Body of pancreas (tissue), 4 donors: ENCODE measurements at regions not wholly inside any gene's neighbourhood (a gene's known extent, or its start where the extent isn't known, plus 50 kb on each side); places are given as distances from the start of the nearest gene placed in this dataset.

Experiments
- ATAC-seq: fragments of 150-250 bp; one replicate; pipeline ENCODE4 v1.9.1; 2016
- DNase-seq, 4 donors: peaks; one replicate each; pipeline ENCODE4 v3.0.0-alpha.2; 2019
- H3K27ac ChIP-seq, 4 donors: fragments of 200-600 bp; sonication (generic); 1 replicate in 3 of 4; 2 replicates in 1 of 4; pipeline versions ENCODE4 v1.5.1 to v1.6.1; 2016 to 2019; ENCODE audit warnings: mild to moderate bottlenecking in 1 of 4, mixed read lengths in 1 of 4, moderate library complexity in 1 of 4
- H3K27me3 ChIP-seq, 2 donors: fragments of 200-600 bp; sonication (generic); one replicate each; pipeline ENCODE4 v1.6.0; 2016; ENCODE audit warnings: mild to moderate bottlenecking in 1 of 2
- H3K36me3 ChIP-seq, 2 donors: fragments of 200-600 bp; sonication (generic); replicated peaks in 1 of 2; 2 replicates each; pipeline ENCODE4 v1.5.1; 2016; ENCODE audit warnings: low read depth in 2 of 2; ENCODE audit not compliant: insufficient read depth in 1 of 2
- H3K4me1 ChIP-seq: fragments of 200-600 bp; sonication (generic); one replicate; pipeline ENCODE4 v1.6.0; 2016
- H3K4me3 ChIP-seq, 2 donors: fragments of 200-600 bp; sonication (generic); 1 replicate in 1 of 2; 2 replicates in 1 of 2; pipeline ENCODE4 v1.5.1; 2016 to 2019
- H3K9me3 ChIP-seq, 3 donors: fragments of 200-600 bp; sonication (generic); 1 replicate in 2 of 3; 2 replicates in 1 of 3; pipeline ENCODE4 v1.5.1; 2016
- CTCF ChIP-seq, 7 experiments: fragments of 450-650 bp in 4 of 7; fragments of 200-600 bp in 3 of 7; sonication (generic) in 3 of 7; IDR thresholded peaks; one replicate each; pipeline ENCODE4 v1.5.1; 2016 to 2019; ENCODE audit warnings: antibody characterized with exemption in 7 of 7
- POLR2A ChIP-seq, 3 donors: fragments of 450-650 bp; IDR thresholded peaks; one replicate each; pipeline ENCODE4 v1.6.1; 2016; ENCODE audit warnings: antibody characterized with exemption in 3 of 3, mild to moderate bottlenecking in 2 of 3
- WGBS, 2 donors: methylation state at CpG; one replicate each; pipeline ENCODE4 v1.1.5; 2017; 5-methylcytosine and 5-hydroxymethylcytosine counted together
- intact Hi-C: fragments of 100-400 bp; cut with DNase I; formaldehyde crosslinking; loops from one replicate; pipeline ENCODE4 v1.15.1; 2023

DNA sequence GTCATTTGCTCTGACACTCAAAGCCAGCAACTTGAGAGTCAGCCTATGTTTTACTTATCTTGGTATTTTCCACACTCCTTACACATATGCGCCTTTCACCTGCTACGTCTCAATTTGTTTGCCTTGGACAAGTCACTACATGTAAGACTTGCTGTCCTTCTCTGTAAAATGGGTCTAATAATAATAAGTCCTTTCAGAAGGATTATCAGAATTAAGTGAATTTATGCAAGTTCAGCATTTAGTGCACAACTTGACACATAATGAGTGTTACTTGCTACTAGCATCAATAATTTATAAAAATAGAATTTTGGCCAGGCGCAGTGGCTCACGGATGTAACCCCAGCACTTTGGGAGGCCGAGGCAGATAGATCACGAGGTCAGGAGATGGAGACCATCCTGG is 71.1 kb upstream of the UBL3 start:
- Histone ChIP-seq H3K36me3 (no peaks in the 10 kb centered on the region), H3K4me1 (peaks cover 52% of the 10 kb centered on the region), H3K27ac (no peak overlapping the region), H3K4me3 (no peak overlapping the region), H3K9me3 (no peaks in the 10 kb centered on the region), H3K27me3 (no peaks in the 10 kb centered on the region)
- TF ChIP-seq CTCF (IDR thresholded peaks at IDR 0.05): no peak
- no peak for TF ChIP-seq POLR2A (IDR thresholded peaks at IDR 0.05)
- no peak for DNase-seq
- ATAC-seq: no peak
- intact Hi-C loops: no loop called here
- 80 to 89% methylated on average over 6 of the region's 6 CpGs for WGBS, 2 donors

DNA sequence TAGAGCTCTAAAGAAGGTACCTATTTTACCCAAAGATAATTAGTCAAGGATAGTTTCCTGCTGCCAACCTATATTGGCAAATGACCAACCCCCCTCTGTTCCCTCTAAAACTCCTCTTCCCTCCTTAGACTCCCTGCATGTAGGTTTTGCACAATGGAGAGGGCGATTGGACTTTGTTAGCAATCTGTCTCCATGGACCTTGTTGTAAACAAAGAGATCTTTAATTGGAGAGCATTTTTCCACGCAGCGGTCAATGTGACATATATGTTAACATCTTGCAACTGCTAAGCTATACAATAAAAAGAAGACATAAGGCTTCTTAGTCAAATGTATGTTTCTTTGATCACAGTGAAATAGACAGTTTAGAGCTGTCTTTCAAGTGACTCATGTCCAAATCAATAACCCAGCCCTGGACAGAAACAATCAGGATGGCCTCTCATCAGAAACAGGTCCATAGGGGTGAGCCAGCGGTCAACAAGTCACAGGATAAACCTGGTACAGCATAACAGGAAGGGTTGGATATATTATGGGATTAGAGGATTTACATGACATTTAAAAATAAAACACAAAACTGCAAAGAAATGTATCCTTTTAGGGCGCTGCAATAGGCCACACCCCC is 69.7 kb upstream of the UBL3 start:
- ATAC-seq (no peak), DNase-seq (no peak)
- peaks cover 39% of the 10 kb centered on the region for H3K4me1 ChIP-seq
- H3K4me3 ChIP-seq: no peak overlapping the region
- no peaks in the 10 kb centered on the region for H3K27me3 ChIP-seq
- no peaks in the 10 kb centered on the region for H3K36me3 ChIP-seq
- H3K9me3 ChIP-seq: no peaks in the 10 kb centered on the region
- H3K27ac ChIP-seq: no peak overlapping the region
- intact Hi-C loops: no loop called here
- TF ChIP-seq CTCF (IDR thresholded peaks at IDR 0.05) (no peak), POLR2A (IDR thresholded peaks at IDR 0.05) (no peak)
- 59 to 72% methylated on average over 5 of the region's 5 CpGs for WGBS, 2 donors

DNA sequence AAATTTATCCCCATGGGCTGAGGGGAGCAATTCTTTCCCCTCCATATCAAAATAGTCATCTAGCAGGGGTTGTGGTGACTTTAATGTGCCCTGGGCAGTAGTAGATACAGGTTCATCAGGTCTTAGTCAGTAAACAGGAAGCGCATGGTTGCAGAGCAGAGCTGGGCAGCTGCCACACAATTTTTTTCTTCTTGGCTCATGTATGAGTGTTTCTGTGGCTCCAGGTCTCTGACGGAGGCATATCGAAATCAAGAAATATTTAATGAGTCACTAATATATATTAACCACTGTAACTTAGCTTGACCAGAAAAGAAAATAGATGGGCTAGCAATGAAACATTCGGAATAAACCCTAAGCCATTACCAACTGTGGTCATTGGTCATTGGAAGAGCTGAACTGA is 68.4 kb upstream of the UBL3 start:
- peak; percentile 50 to 78 (median 74) for DNase-seq
- WGBS, 2 donors: 22 to 33% methylated on average over 4 of the region's 4 CpGs
- peak; percentile 70 for ATAC-seq

GRCh38 chr13:29917650-29918049 is 67.2 kb upstream of the UBL3 start:
- H3K4me1 ChIP-seq: peaks cover 16% of the 10 kb centered on the region
- ATAC-seq (no peak), DNase-seq (no peak)
- TF ChIP-seq CTCF (IDR thresholded peaks at IDR 0.05) (no peak), POLR2A (IDR thresholded peaks at IDR 0.05) (no peak)
- no peaks in the 10 kb centered on the region for H3K27me3 ChIP-seq
- H3K27ac ChIP-seq: no peak overlapping the region
- H3K9me3 ChIP-seq: no peaks in the 10 kb centered on the region
- no peaks in the 10 kb centered on the region for H3K36me3 ChIP-seq
- WGBS, 2 donors: 83 to 89% methylated on average over 3 of the region's 3 CpGs
- intact Hi-C loops: loop anchor here (10.0 kb wide), 1 partner anchor 63 kb away; the partner anchor contains the start of gene UBL3
- H3K4me3 ChIP-seq: no peak overlapping the region

More for the DNA sequence above, 68.4 kb upstream of the UBL3 start:
- TF ChIP-seq CTCF (IDR thresholded peaks at IDR 0.05) (no peak), POLR2A (IDR thresholded peaks at IDR 0.05) (no peak)
- H3K4me1 ChIP-seq: peaks cover 27% of the 10 kb centered on the region
- no peaks in the 10 kb centered on the region for H3K27me3 ChIP-seq
- H3K27ac ChIP-seq: peak overlapping the region in 3 of 4 donors; percentile 55 to 60 (median 56)
- intact Hi-C loops: loop anchor here (10.0 kb wide), 1 partner anchor 64 kb away; the partner anchor contains the start of gene UBL3
- no peaks in the 10 kb centered on the region for H3K36me3 ChIP-seq
- no peak overlapping the region for H3K4me3 ChIP-seq
- no peaks in the 10 kb centered on the region for H3K9me3 ChIP-seq

- Histone ChIP-seq H3K36me3 (no peaks in the 10 kb centered on the region), H3K27me3 (no peaks in the 10 kb centered on the region), H3K9me3 (no peaks in the 10 kb centered on the region), H3K4me1 (peaks cover 13% of the 10 kb centered on the region), H3K4me3 (no peak overlapping the region), H3K27ac (no peak overlapping the region)
- ATAC-seq: no peak
- DNase-seq: no peak
- no peak for TF ChIP-seq POLR2A (IDR thresholded peaks at IDR 0.05)
- WGBS, 2 donors: 66 to 76% methylated on average over 3 of the region's 3 CpGs
- intact Hi-C loops: loop anchor here (10.0 kb wide), 1 partner anchor 60 kb away; the partner anchor contains the start of gene UBL3
These were observed 64.2 kb upstream of the UBL3 start for GRCh38 chr13:29914581-29914980.
